Aorta (tissue), 5 donors: ENCODE measurements at regions not wholly inside any gene's neighbourhood (a gene's known extent, or its start where the extent isn't known, plus 50 kb on each side); places are given as distances from the start of the nearest gene placed in this dataset.

Experiments
- ATAC-seq: fragments of 200-7000 bp; cut with Tn5 transposase; one replicate; pipeline ENCODE4 v1.9.1; 2022; ENCODE audit warnings: moderate library complexity; ENCODE audit not compliant: low FRiP score
- DNase-seq, 2 donors: peaks; one replicate each; pipeline ENCODE4 v3.0.0-alpha.2; 2020
- H3K27ac ChIP-seq, 2 donors: one replicate each; pipeline ENCODE4 v1.5.1; 2013; ENCODE audit warnings: low read length in 2 of 2, mild to moderate bottlenecking in 2 of 2, moderate library complexity in 2 of 2, control low read depth in 1 of 2, inconsistent platforms in 1 of 2, low read depth in 1 of 2
- H3K27me3 ChIP-seq, 2 donors: one replicate each; pipeline ENCODE4 v1.6.1; 2013; ENCODE audit warnings: control low read depth in 1 of 2, low read length in 1 of 2, mild to moderate bottlenecking in 1 of 2, moderate library complexity in 1 of 2; ENCODE audit not compliant: insufficient read depth in 2 of 2, control insufficient read depth in 1 of 2
- H3K36me3 ChIP-seq, 2 donors: one replicate each; pipeline ENCODE4 v1.6.1; 2013; ENCODE audit warnings: control low read depth in 1 of 2, low read length in 1 of 2, mild to moderate bottlenecking in 1 of 2; ENCODE audit not compliant: insufficient read depth in 2 of 2, control insufficient read depth in 1 of 2
- H3K4me1 ChIP-seq, 2 donors: one replicate each; pipeline ENCODE4 v1.6.1; 2013; ENCODE audit warnings: low read length in 2 of 2, control low read depth in 1 of 2, mild to moderate bottlenecking in 1 of 2, moderate library complexity in 1 of 2; ENCODE audit not compliant: insufficient read depth in 2 of 2, control insufficient read depth in 1 of 2
- H3K4me3 ChIP-seq, 2 donors: one replicate each; pipeline ENCODE4 v1.5.1; 2013; ENCODE audit warnings: low read length in 2 of 2, control low read depth in 1 of 2, mild to moderate bottlenecking in 1 of 2
- H3K9me3 ChIP-seq: one replicate; pipeline ENCODE4 v1.6.1; 2013; ENCODE audit warnings: mild to moderate bottlenecking, low read length; ENCODE audit not compliant: control insufficient read depth
- WGBS, 2 donors: extraction: QIAGEN DNeasy Blood & Tissue Kit; methylation state at CpG; one replicate each; pipeline ENCODE4 v1.1.7; 2013; 5-methylcytosine and 5-hydroxymethylcytosine counted together
- intact Hi-C, 2 donors: fragments of 100-400 bp; cut with DNase I; formaldehyde crosslinking; loops; one replicate each; pipeline versions ENCODE4 v1.14.2 to v1.15.0; 2022
- donor health status: healthy with polysubstance abuse.
- donor health status: Bipolar disorder and iron deficiency.
- donor health status: DM: no; HTN: no; CAD: no.
- donor health status: DM: no; HTN: no; CAD: no.
- donor health status: DM: yes; HTN: yes; CAD: no.

- H3K9me3 ChIP-seq = no peaks in the 10 kb centered on the region
- ATAC-seq = no peak
- H3K4me3 ChIP-seq = no peak overlapping the region
- no peak for DNase-seq
- WGBS, 2 donors = 81 to 83% methylated on average over 6 of the region's 6 CpGs
- H3K4me1 ChIP-seq = no peaks in the 10 kb centered on the region
- H3K27me3 ChIP-seq = no peaks in the 10 kb centered on the region
- no peak overlapping the region for H3K27ac ChIP-seq
- intact Hi-C loops = loop anchor here (5.0 kb wide), 2 partner anchors 424 to 439 kb away; no protein-coding TSS in a partner anchor
- H3K36me3 ChIP-seq = no peaks in the 10 kb centered on the region
Measured at GRCh38 chr14:24712909-24713308, 78.9 kb upstream of the GZMB start.

GRCh38 chr14:24712374-24712773 lies 78.4 kb upstream of the GZMB start:
- ATAC-seq = no peak
- intact Hi-C loops = loop anchor here (5.0 kb wide), 2 partner anchors 425 to 440 kb away; no protein-coding TSS in a partner anchor
- no peak for DNase-seq

DNA sequence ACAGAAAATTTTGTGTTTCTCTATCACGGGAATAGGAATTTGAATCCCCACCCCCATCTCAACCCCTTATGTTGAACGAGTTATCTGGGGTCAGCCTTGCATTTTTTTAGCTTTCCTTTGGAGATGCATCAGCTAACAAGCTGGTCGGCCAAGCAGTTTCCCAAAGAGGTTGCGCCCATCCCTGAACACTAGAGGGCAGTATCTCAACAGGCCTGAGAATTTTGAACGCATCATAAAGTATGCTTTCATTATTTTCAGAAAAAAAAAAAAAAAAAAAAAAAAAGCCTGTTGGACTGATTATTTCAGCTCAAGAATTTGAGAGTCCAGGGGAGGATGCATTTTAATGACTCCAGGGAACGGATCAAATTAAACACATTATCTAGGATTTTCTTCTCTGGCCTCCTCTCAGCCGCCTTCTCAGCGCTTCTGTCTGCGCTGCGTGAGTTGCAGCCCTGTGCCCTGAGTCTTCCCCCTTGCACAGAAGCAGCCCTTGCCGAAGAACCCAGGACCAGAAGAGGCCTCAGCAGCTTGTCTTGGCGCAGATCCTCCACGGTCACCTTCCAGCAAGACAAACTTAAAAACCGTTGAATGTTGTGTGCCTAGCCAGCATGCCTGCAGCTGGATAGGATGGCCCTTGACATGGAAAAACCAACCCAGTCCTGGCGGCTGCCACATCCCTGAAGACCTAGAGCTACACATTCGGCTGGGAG lies 76.6 kb upstream of the GZMB start:
- H3K4me1 ChIP-seq = no peaks in the 10 kb centered on the region
- ATAC-seq (peak; percentile 76), DNase-seq (peak in 1 of 2 donors; percentile 55)
- no peak overlapping the region for H3K27ac ChIP-seq
- WGBS, 2 donors = 36 to 37% methylated on average over 16 of the region's 16 CpGs
- H3K9me3 ChIP-seq = no peaks in the 10 kb centered on the region
- no peak overlapping the region for H3K4me3 ChIP-seq
- intact Hi-C loops = loop anchor here (5.0 kb wide), 2 partner anchors 427 to 442 kb away; no protein-coding TSS in a partner anchor
- H3K36me3 ChIP-seq = no peaks in the 10 kb centered on the region
- H3K27me3 ChIP-seq = no peaks in the 10 kb centered on the region

More at GRCh38 chr14:24712374-24712773, 78.4 kb upstream of the GZMB start:
- no peaks in the 10 kb centered on the region for H3K36me3 ChIP-seq
- no peaks in the 10 kb centered on the region for H3K4me1 ChIP-seq
- no peaks in the 10 kb centered on the region for H3K9me3 ChIP-seq
- no peak overlapping the region for H3K4me3 ChIP-seq
- WGBS, 2 donors = 49 to 55% methylated on average over 1 of the region's 1 CpG
- no peaks in the 10 kb centered on the region for H3K27me3 ChIP-seq
- no peak overlapping the region for H3K27ac ChIP-seq

- Histone ChIP-seq H3K27ac (no peak overlapping the region), H3K9me3 (peaks cover 4% of the 10 kb centered on the region), H3K27me3 (no peaks in the 10 kb centered on the region), H3K4me1 (no peaks in the 10 kb centered on the region), H3K4me3 (no peak overlapping the region), H3K36me3 (no peaks in the 10 kb centered on the region)
- intact Hi-C loops = no loop called here
- WGBS, 2 donors = 82 to 85% methylated on average over 3 of the region's 3 CpGs
- DNase-seq (no peak), ATAC-seq (no peak)
Measured at GRCh38 chr14:24708684-24709083, 74.7 kb upstream of the GZMB start.

GRCh38 chr14:24706351-24706750 lies 72.4 kb upstream of the GZMB start:
- intact Hi-C loops = no loop called here
- Histone ChIP-seq H3K9me3 (peaks cover 4% of the 10 kb centered on the region), H3K36me3 (no peaks in the 10 kb centered on the region), H3K27me3 (peaks cover 0 to 2% of the 10 kb centered on the region in 2 donors), H3K4me3 (no peak overlapping the region), H3K4me1 (no peaks in the 10 kb centered on the region), H3K27ac (no peak overlapping the region)
- no peak for DNase-seq
- 77% methylated on average over 3 of the region's 3 CpGs for whole genome bisulfite sequencing, 2 donors
- no peak for ATAC-seq

- H3K27ac ChIP-seq = no peak overlapping the region
- H3K36me3 ChIP-seq = no peaks in the 10 kb centered on the region
- H3K27me3 ChIP-seq = peaks cover 0 to 2% of the 10 kb centered on the region in 2 donors
- H3K4me3 ChIP-seq = no peak overlapping the region
- peaks cover 4% of the 10 kb centered on the region for H3K9me3 ChIP-seq
- no peak for ATAC-seq
- no peaks in the 10 kb centered on the region for H3K4me1 ChIP-seq
- intact Hi-C loops = no loop called here
- 79 to 84% methylated on average over 4 of the region's 4 CpGs for WGBS, 2 donors
- no peak for DNase-seq
Measured at GRCh38 chr14:24705840-24706239, 71.8 kb upstream of the GZMB start.

DNA sequence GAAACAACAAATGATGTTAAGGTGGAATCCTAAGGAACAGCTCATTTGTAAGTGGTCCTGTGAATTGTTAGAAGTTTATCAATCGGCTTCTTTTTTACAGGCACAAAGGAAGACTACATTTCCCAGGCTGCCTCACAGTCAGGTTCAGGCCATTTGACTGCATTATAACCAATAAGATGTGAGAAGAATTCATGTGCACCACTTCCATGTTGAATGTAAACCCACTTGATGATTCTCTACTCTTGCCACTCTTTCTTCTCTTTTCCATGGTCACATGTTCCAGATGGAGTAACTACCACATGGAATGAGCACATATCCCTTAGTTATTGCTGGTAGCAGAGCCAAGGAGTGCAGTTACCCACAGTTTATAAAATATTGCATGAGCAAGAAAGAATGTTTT lies 67.1 kb upstream of the GZMB start:
- WGBS, 2 donors = 84 to 85% methylated on average over 1 of the region's 1 CpG
- Histone ChIP-seq H3K27ac (no peak overlapping the region), H3K36me3 (no peaks in the 10 kb centered on the region), H3K4me3 (no peak overlapping the region), H3K27me3 (peaks cover 0 to 2% of the 10 kb centered on the region in 2 donors), H3K9me3 (peaks cover 4% of the 10 kb centered on the region), H3K4me1 (no peaks in the 10 kb centered on the region)
- ATAC-seq (no peak), DNase-seq (no peak)
- intact Hi-C loops = no loop called here

GRCh38 chr14:24700511-24700910 lies 66.5 kb upstream of the GZMB start:
- H3K4me1 ChIP-seq = no peaks in the 10 kb centered on the region
- no peak overlapping the region for H3K27ac ChIP-seq
- no peak for ATAC-seq
- no peak overlapping the region for H3K4me3 ChIP-seq
- no peaks in the 10 kb centered on the region for H3K36me3 ChIP-seq
- intact Hi-C loops = no loop called here
- peaks cover 4% of the 10 kb centered on the region for H3K9me3 ChIP-seq
- H3K27me3 ChIP-seq = peaks cover 0 to 2% of the 10 kb centered on the region in 2 donors
- DNase-seq = no peak
- 52 to 72% methylated on average over 1 of the region's 1 CpG for WGBS, 2 donors

DNA sequence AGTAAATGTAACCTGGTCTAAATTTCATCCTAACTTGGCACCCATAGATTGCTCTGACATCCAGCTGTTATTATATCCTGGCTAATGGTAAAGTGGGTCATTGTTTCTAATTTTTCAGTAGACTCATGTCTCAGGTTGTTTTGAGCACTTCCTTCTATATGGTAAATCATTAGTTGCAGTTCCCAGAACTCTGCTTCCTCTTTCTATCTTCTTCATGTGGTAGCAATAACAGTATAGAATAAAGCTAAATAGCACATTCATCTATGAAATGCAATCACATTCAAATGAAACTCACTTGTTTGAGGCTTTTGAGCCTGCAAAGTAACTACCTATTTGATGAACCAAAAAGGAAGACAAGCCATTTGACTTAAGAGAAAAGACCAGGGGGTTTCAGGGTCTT lies 65.1 kb upstream of the GZMB start:
- DNase-seq = no peak
- Histone ChIP-seq H3K27ac (no peak overlapping the region), H3K36me3 (no peaks in the 10 kb centered on the region), H3K4me1 (no peaks in the 10 kb centered on the region), H3K4me3 (no peak overlapping the region), H3K9me3 (no peaks in the 10 kb centered on the region), H3K27me3 (peaks cover 0 to 2% of the 10 kb centered on the region in 2 donors)
- intact Hi-C loops = no loop called here
- ATAC-seq = no peak
